Mesenchymal stem cell (in vitro differentiated cells and primary cell): ENCODE measurements at regions not wholly inside any gene's neighbourhood (a gene's known extent, or its start where the extent isn't known, plus 50 kb on each side); places are given as distances from the start of the nearest gene placed in this dataset.

Experiments
- DNase-seq: peaks from one replicate; pipeline ENCODE4 v3.0.0-alpha.2; 2013
- H2AFZ ChIP-seq: one replicate; pipeline ENCODE4 v1.6.1; 2013; ENCODE audit warnings: low read depth, mild to moderate bottlenecking, control low read depth, inconsistent platforms, low read length, moderate library complexity
- H2AK5ac ChIP-seq: 2 replicates; pipeline ENCODE4 v1.6.1; 2013; ENCODE audit warnings: low read length, moderate library complexity, mild to moderate bottlenecking, inconsistent platforms; ENCODE audit not compliant: severe bottlenecking
- H2BK120ac ChIP-seq: one replicate; pipeline ENCODE4 v1.6.1; 2013; ENCODE audit warnings: low read depth, mild to moderate bottlenecking, inconsistent platforms, low read length, moderate library complexity
- H2BK12ac ChIP-seq, 2 experiments: one replicate each; pipeline ENCODE4 v1.6.1; 2013; ENCODE audit warnings: inconsistent platforms in 2 of 2, low read length in 2 of 2, mild to moderate bottlenecking in 2 of 2, moderate library complexity in 2 of 2, control low read depth in 1 of 2
- H2BK15ac ChIP-seq: one replicate; pipeline ENCODE4 v1.6.1; 2013; ENCODE audit warnings: mild to moderate bottlenecking, low read depth, inconsistent platforms; ENCODE audit not compliant: poor library complexity, severe bottlenecking
- H2BK5ac ChIP-seq: 2 replicates; pipeline ENCODE4 v1.6.1; 2013; ENCODE audit warnings: low read depth, mild to moderate bottlenecking, low read length, control low read depth, inconsistent platforms; ENCODE audit not compliant: poor library complexity, severe bottlenecking
- H3K14ac ChIP-seq, 2 experiments: one replicate each; pipeline ENCODE4 v1.6.1; 2013; ENCODE audit warnings: inconsistent platforms in 2 of 2, low read length in 2 of 2, control low read depth in 1 of 2, mild to moderate bottlenecking in 1 of 2, moderate library complexity in 1 of 2
- H3K18ac ChIP-seq, 2 experiments: one replicate each; pipeline ENCODE4 v1.6.1; 2013; ENCODE audit warnings: inconsistent platforms in 2 of 2, low read length in 2 of 2, control low read depth in 1 of 2, low read depth in 1 of 2, mild to moderate bottlenecking in 1 of 2
- H3K23ac ChIP-seq, 2 experiments: one replicate each; pipeline ENCODE4 v1.6.1; 2013; ENCODE audit warnings: inconsistent platforms in 2 of 2, low read length in 2 of 2, mild to moderate bottlenecking in 2 of 2, moderate library complexity in 2 of 2, control low read depth in 1 of 2
- H3K27ac ChIP-seq: 2 replicates; pipeline ENCODE4 v1.5.1; 2013; ENCODE audit warnings: mild to moderate bottlenecking, moderate library complexity, low read length, control low read depth, inconsistent platforms; ENCODE audit not compliant: poor library complexity, severe bottlenecking
- H3K27me3 ChIP-seq, 2 experiments: 2 replicates each; pipeline versions ENCODE4 v1.6.1 to v1.7.0; 2013; ENCODE audit warnings: low read length in 2 of 2, mild to moderate bottlenecking in 2 of 2, moderate library complexity in 2 of 2, control low read depth in 1 of 2, inconsistent platforms in 1 of 2; ENCODE audit not compliant: control insufficient read depth in 1 of 2, insufficient read depth in 1 of 2
- H3K36me3 ChIP-seq, 2 experiments: 2 replicates each; pipeline versions ENCODE4 v1.6.1 to v1.7.0; 2013; ENCODE audit warnings: low read length in 2 of 2, control low read depth in 1 of 2, inconsistent platforms in 1 of 2, low read depth in 1 of 2, mild to moderate bottlenecking in 1 of 2; ENCODE audit not compliant: insufficient read depth in 2 of 2, control insufficient read depth in 1 of 2
- H3K4ac ChIP-seq, 2 experiments: one replicate each; pipeline ENCODE4 v1.6.1; 2013; ENCODE audit warnings: inconsistent platforms in 2 of 2, low read length in 2 of 2, mild to moderate bottlenecking in 2 of 2, moderate library complexity in 2 of 2, control low read depth in 1 of 2, low read depth in 1 of 2
- H3K4me1 ChIP-seq: 2 replicates; pipeline ENCODE4 v1.6.1; 2013; ENCODE audit warnings: low read depth, low read length, control low read depth; ENCODE audit not compliant: control insufficient read depth, insufficient read depth
- H3K4me2 ChIP-seq: 2 replicates; pipeline ENCODE4 v1.6.1; 2013; ENCODE audit warnings: low read length, mild to moderate bottlenecking, inconsistent platforms; ENCODE audit not compliant: poor library complexity, severe bottlenecking
- H3K4me3 ChIP-seq, 2 experiments: 2 replicates each; pipeline versions ENCODE4 v1.5.1 to v1.7.0; 2013; ENCODE audit warnings: low read length in 2 of 2, mild to moderate bottlenecking in 2 of 2, control low read depth in 1 of 2, low read depth in 1 of 2; ENCODE audit not compliant: insufficient read depth in 1 of 2
- H3K79me1 ChIP-seq: replicated peaks from 2 replicates; pipeline ENCODE4 v1.6.1; 2013; ENCODE audit warnings: mild to moderate bottlenecking, control low read depth, low read length, inconsistent platforms; ENCODE audit not compliant: poor library complexity, severe bottlenecking
- H3K9ac ChIP-seq: 2 replicates; pipeline ENCODE4 v1.7.0; 2013; ENCODE audit warnings: mild to moderate bottlenecking, low read length, moderate library complexity
- H3K9me3 ChIP-seq: 2 replicates; pipeline ENCODE4 v1.7.0; 2013; ENCODE audit warnings: mild to moderate bottlenecking, low read length; ENCODE audit not compliant: control insufficient read depth
- H4K8ac ChIP-seq: one replicate; pipeline ENCODE4 v1.6.1; 2013; ENCODE audit warnings: inconsistent platforms, mild to moderate bottlenecking, low read length, moderate library complexity
- H4K91ac ChIP-seq: one replicate; pipeline ENCODE4 v1.6.1; 2013; ENCODE audit warnings: mild to moderate bottlenecking, low read length, inconsistent platforms
- WGBS: methylation state at CpG from one replicate; pipeline ENCODE4 v1.1.7; 2013; ENCODE audit warnings: mixed read lengths; 5-methylcytosine and 5-hydroxymethylcytosine counted together

DNA sequence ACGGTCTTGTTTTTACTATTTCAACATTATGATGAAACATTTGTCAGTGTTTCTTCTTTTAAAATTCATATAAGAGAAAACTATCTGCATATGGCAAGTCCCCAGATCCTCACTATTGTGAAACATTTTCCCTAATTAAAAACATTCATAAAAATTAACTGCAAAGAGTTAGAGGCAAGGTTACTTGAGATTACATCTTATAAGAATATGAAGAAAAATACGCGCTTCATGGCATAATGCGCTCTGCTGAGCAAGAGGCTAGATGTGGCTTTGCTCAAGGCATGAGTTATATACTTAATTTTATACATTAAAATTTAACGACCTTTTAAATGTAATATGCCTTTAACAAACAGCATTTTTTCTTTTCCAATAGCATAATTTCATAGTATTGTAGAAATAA is 166.4 kb upstream of the RPRM start:
- H3K9me3 ChIP-seq = no peaks in the 10 kb centered on the region
- H3K4me3 ChIP-seq = no peak overlapping the region
- no peak overlapping the region for H4K91ac ChIP-seq
- H3K4me1 ChIP-seq = no peaks in the 10 kb centered on the region
- no peak overlapping the region for H3K4ac ChIP-seq
- H3K79me1 ChIP-seq = no peaks in the 10 kb centered on the region
- H3K36me3 ChIP-seq = no peaks in the 10 kb centered on the region
- H4K8ac ChIP-seq = no peak overlapping the region
- no peak overlapping the region for H3K9ac ChIP-seq
- H2BK5ac ChIP-seq = no peak overlapping the region
- H3K27ac ChIP-seq = no peak overlapping the region
- H3K23ac ChIP-seq = no peak overlapping the region
- H3K14ac ChIP-seq = no peak overlapping the region
- WGBS = no CpG with 5 or more reads among the region's 5 CpGs
- no peaks in the 10 kb centered on the region for H3K27me3 ChIP-seq
- no peak overlapping the region for H2AFZ ChIP-seq
- DNase-seq = no peak
- no peak overlapping the region for H3K4me2 ChIP-seq
- H2BK120ac ChIP-seq = no peak overlapping the region
- no peak overlapping the region for H2BK12ac ChIP-seq
- H2AK5ac ChIP-seq = no peak overlapping the region
- H2BK15ac ChIP-seq = no peak overlapping the region
- H3K18ac ChIP-seq = no peak overlapping the region

DNA sequence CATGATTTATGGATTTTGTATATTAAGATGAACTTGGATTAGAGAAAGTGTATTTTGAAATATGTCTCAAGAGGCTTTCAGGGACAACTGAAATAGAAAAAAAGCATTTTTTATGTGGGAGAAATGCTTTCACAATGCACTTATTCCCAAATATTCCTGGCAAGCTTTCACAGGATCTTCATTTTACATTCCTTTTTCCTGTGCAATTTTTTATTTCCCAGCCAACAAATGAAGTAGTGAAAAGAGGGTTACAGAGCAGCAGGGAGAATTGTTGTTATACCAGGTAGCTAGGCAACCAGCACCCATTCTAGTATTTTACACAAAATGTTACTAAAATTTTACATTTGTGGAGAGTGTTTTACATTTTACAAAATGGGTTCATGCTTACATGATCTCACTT is 167.0 kb upstream of the RPRM start:
- Histone ChIP-seq H2AK5ac (no peak overlapping the region), H3K36me3 (no peaks in the 10 kb centered on the region), H3K4me3 (no peak overlapping the region), H3K79me1 (no peaks in the 10 kb centered on the region), H2BK15ac (no peak overlapping the region), H2BK5ac (no peak overlapping the region), H3K4me2 (no peak overlapping the region), H3K27me3 (no peaks in the 10 kb centered on the region), H3K23ac (no peak overlapping the region), H4K8ac (no peak overlapping the region), H2BK12ac (no peak overlapping the region), H3K14ac (no peak overlapping the region), H3K27ac (no peak overlapping the region), H3K4me1 (no peaks in the 10 kb centered on the region), H2AFZ (no peak overlapping the region), H4K91ac (no peak overlapping the region), H3K18ac (no peak overlapping the region), H2BK120ac (no peak overlapping the region), H3K9ac (no peak overlapping the region), H3K9me3 (no peaks in the 10 kb centered on the region), H3K4ac (no peak overlapping the region)
- DNase-seq = no peak

- no peak overlapping the region for H2BK12ac ChIP-seq
- no peak overlapping the region for H2AFZ ChIP-seq
- no peak overlapping the region for H2AK5ac ChIP-seq
- H3K9me3 ChIP-seq = no peaks in the 10 kb centered on the region
- no peak overlapping the region for H3K23ac ChIP-seq
- no peak overlapping the region for H2BK15ac ChIP-seq
- no peak overlapping the region for H3K4ac ChIP-seq
- no peaks in the 10 kb centered on the region for H3K36me3 ChIP-seq
- no peak overlapping the region for H3K27ac ChIP-seq
- no peaks in the 10 kb centered on the region for H3K4me1 ChIP-seq
- H4K8ac ChIP-seq = no peak overlapping the region
- no peak overlapping the region for H4K91ac ChIP-seq
- H2BK5ac ChIP-seq = no peak overlapping the region
- no peak for DNase-seq
- H3K9ac ChIP-seq = no peak overlapping the region
- no peak overlapping the region for H3K14ac ChIP-seq
- 79% methylated on average over 1 of the region's 1 CpG for WGBS
- H3K79me1 ChIP-seq = no peaks in the 10 kb centered on the region
- H2BK120ac ChIP-seq = no peak overlapping the region
- no peaks in the 10 kb centered on the region for H3K27me3 ChIP-seq
- no peak overlapping the region for H3K4me2 ChIP-seq
- no peak overlapping the region for H3K4me3 ChIP-seq
- H3K18ac ChIP-seq = no peak overlapping the region
Observed at GRCh38 chr2:153657651-153658050, 179.1 kb upstream of the RPRM start.

DNA sequence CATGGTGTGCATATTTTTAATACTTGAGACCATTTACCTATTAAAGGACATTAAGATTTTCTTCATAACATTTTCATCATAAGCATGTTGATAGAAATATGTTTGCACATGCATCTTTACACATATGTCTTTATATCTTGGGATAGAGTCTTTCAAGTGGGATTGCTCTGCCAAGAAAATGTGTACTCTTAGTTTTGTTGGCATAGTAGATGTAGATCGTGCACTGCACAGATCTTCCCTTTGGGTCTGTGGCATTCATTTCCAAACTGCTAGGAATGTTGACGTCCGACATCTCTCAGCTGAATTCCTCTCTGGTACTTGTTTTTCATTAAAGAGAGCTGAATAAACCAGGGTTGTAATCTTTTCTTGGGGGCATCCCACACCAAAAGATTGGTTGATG is 183.2 kb upstream of the RPRM start:
- H3K79me1 ChIP-seq = no peaks in the 10 kb centered on the region
- H3K23ac ChIP-seq = no peak overlapping the region
- WGBS = 91% methylated on average over 3 of the region's 3 CpGs
- H4K8ac ChIP-seq = no peak overlapping the region
- H3K4ac ChIP-seq = no peak overlapping the region
- no peaks in the 10 kb centered on the region for H3K27me3 ChIP-seq
- H2BK120ac ChIP-seq = no peak overlapping the region
- H3K9me3 ChIP-seq = peaks cover 7% of the 10 kb centered on the region
- H3K14ac ChIP-seq = no peak overlapping the region
- no peak overlapping the region for H4K91ac ChIP-seq
- H3K36me3 ChIP-seq = no peaks in the 10 kb centered on the region
- no peak overlapping the region for H3K4me2 ChIP-seq
- H3K9ac ChIP-seq = no peak overlapping the region
- H3K4me1 ChIP-seq = no peaks in the 10 kb centered on the region
- no peak overlapping the region for H2BK5ac ChIP-seq
- no peak for DNase-seq
- no peak overlapping the region for H3K27ac ChIP-seq
- H2AFZ ChIP-seq = no peak overlapping the region
- no peak overlapping the region for H2BK15ac ChIP-seq
- H2BK12ac ChIP-seq = no peak overlapping the region
- H2AK5ac ChIP-seq = no peak overlapping the region
- no peak overlapping the region for H3K18ac ChIP-seq
- no peak overlapping the region for H3K4me3 ChIP-seq
